IMR-90 (cell line): ENCODE measurements at regions not wholly inside any gene's neighbourhood (a gene's known extent, or its start where the extent isn't known, plus 50 kb on each side); places are given as distances from the start of the nearest gene placed in this dataset.

ENCODE experiments used
- ATAC-seq: fragments of 200-7000 bp; cut with Tn5 transposase; 2 replicates; pipeline ENCODE4 v1.9.1; 2020; ENCODE audit warnings: low read depth, mild to moderate bottlenecking, moderate library complexity
- BruUV-seq: library from RNA; stranded (reverse); fragments of 400-500 nt; replicated peaks from 2 replicates; lab custom pipeline; 2021; lab: Mats Ljungman, UMichigan
- CTCF ChIA-PET: fragments of 300-600 bp; formaldehyde crosslinking; extraction: SDS; loops from one replicate; lab custom pipeline; 2021; ENCODE audit warnings: antibody characterized with exemption; lab: Yijun Ruan, JAX
- POLR2A ChIA-PET: fragments of 300-600 bp; sonication (Branson Sonifier 250); formaldehyde crosslinking; loops from one replicate; lab custom pipeline; 2022; ENCODE audit warnings: antibody characterized with exemption; ENCODE audit not compliant: unreplicated experiment; lab: Charles Lee
- DNase-seq: peaks from one replicate; pipeline ENCODE4 v3.0.0; 2013
- H2AFZ ChIP-seq: replicated peaks from 2 replicates; pipeline ENCODE3; 2013; ENCODE audit warnings: low read length, mild to moderate bottlenecking; ENCODE audit not compliant: poor library complexity
- H2AK5ac ChIP-seq: 2 replicates; pipeline ENCODE4 v1.6.1; 2013; ENCODE audit warnings: low read depth, low read length, inconsistent platforms
- H2AK9ac ChIP-seq: replicated peaks from 2 replicates; pipeline ENCODE3; 2013; ENCODE audit warnings: mild to moderate bottlenecking, low read depth, low read length, moderate library complexity; ENCODE audit not compliant: poor library complexity
- H2BK120ac ChIP-seq: 2 replicates; pipeline ENCODE4 v1.6.1; 2013; ENCODE audit warnings: low read depth, low read length, inconsistent platforms
- H2BK15ac ChIP-seq: 3 replicates; pipeline ENCODE4 v1.6.1; 2013; ENCODE audit warnings: low read depth, low read length, inconsistent platforms
- H2BK20ac ChIP-seq: 2 replicates; pipeline ENCODE4 v1.6.1; 2013; ENCODE audit warnings: low read depth, mild to moderate bottlenecking, inconsistent platforms, low read length, moderate library complexity
- H2BK5ac ChIP-seq: 2 replicates; pipeline ENCODE4 v1.6.1; 2013; ENCODE audit warnings: mild to moderate bottlenecking, low read depth, low read length, inconsistent platforms; ENCODE audit not compliant: poor library complexity, severe bottlenecking
- H3K14ac ChIP-seq: replicated peaks from 2 replicates; pipeline ENCODE4 v1.6.1; 2013; ENCODE audit warnings: low read depth, low read length, inconsistent platforms
- H3K18ac ChIP-seq: 2 replicates; pipeline ENCODE4 v1.6.1; 2013; ENCODE audit warnings: low read depth, low read length, control low read depth
- H3K23ac ChIP-seq: 2 replicates; pipeline ENCODE4 v1.6.1; 2013; ENCODE audit warnings: low read depth, low read length, inconsistent platforms
- H3K27ac ChIP-seq: 2 replicates; pipeline ENCODE4 v1.5.1; 2013; ENCODE audit warnings: mild to moderate bottlenecking, control low read depth, low read length; ENCODE audit not compliant: insufficient read depth
- H3K27me3 ChIP-seq: 2 replicates; pipeline ENCODE4 v1.6.1; 2013; ENCODE audit warnings: low read length; ENCODE audit not compliant: control insufficient read depth, insufficient read depth
- H3K36me3 ChIP-seq: 2 replicates; pipeline ENCODE4 v1.6.1; 2013; ENCODE audit warnings: low read length, mixed read lengths; ENCODE audit not compliant: control insufficient read depth, insufficient read depth
- H3K4ac ChIP-seq: 2 replicates; pipeline ENCODE4 v1.6.1; 2013; ENCODE audit warnings: low read depth, low read length, inconsistent platforms
- H3K4me1 ChIP-seq: 2 replicates; pipeline ENCODE4 v1.6.1; 2013; ENCODE audit warnings: low read length, mixed read lengths; ENCODE audit not compliant: control insufficient read depth, insufficient read depth
- H3K4me2 ChIP-seq: 2 replicates; pipeline ENCODE4 v1.6.1; 2013; ENCODE audit warnings: low read depth, mild to moderate bottlenecking, control low read depth, low read length, moderate library complexity
- H3K4me3 ChIP-seq: 2 replicates; pipeline ENCODE4 v1.5.1; 2013; ENCODE audit warnings: low read depth, mild to moderate bottlenecking, control low read depth, low read length, moderate library complexity; ENCODE audit not compliant: insufficient read depth
- H3K56ac ChIP-seq: 2 replicates; pipeline ENCODE4 v1.6.1; 2013; ENCODE audit warnings: low read length, inconsistent platforms; ENCODE audit not compliant: insufficient read depth; ENCODE audit errors: extremely low read depth
- H3K79me1 ChIP-seq, 2 experiments: 2 replicates each; pipeline ENCODE4 v1.6.1; 2013; ENCODE audit warnings: low read length in 2 of 2, inconsistent platforms in 1 of 2, low read depth in 1 of 2
- H3K9ac ChIP-seq: 2 replicates; pipeline ENCODE4 v1.6.1; 2013; ENCODE audit warnings: low read depth, low read length, control low read depth
- H3K9me1 ChIP-seq: 2 replicates; pipeline ENCODE4 v1.6.1; 2013; ENCODE audit warnings: low read length, inconsistent platforms; ENCODE audit not compliant: insufficient read depth
- H3K9me3 ChIP-seq: 2 replicates; pipeline ENCODE4 v1.6.1; 2013; ENCODE audit warnings: low read length; ENCODE audit not compliant: control insufficient read depth, insufficient read depth
- H4K20me1 ChIP-seq: 2 replicates; pipeline ENCODE4 v1.6.1; 2013; ENCODE audit warnings: low read length, inconsistent platforms; ENCODE audit not compliant: insufficient read depth
- H4K5ac ChIP-seq: 2 replicates; pipeline ENCODE4 v1.6.1; 2013; ENCODE audit warnings: mild to moderate bottlenecking, low read depth, low read length, control low read depth
- H4K8ac ChIP-seq, 2 experiments: 2 replicates each; pipeline ENCODE4 v1.6.1; 2013; ENCODE audit warnings: low read depth in 2 of 2, low read length in 2 of 2, control low read depth in 1 of 2, inconsistent platforms in 1 of 2
- H4K91ac ChIP-seq: 2 replicates; pipeline ENCODE4 v1.6.1; 2013; ENCODE audit warnings: low read depth, low read length, inconsistent platforms; ENCODE audit not compliant: insufficient read depth
- BHLHE40 ChIP-seq: fragments of 150-350 bp; IDR thresholded peaks from 2 replicates; pipeline ENCODE4 v1.6.1; 2016; ENCODE audit warnings: mild to moderate bottlenecking, low read depth, low read length
- CEBPB ChIP-seq: IDR thresholded peaks from 2 replicates; pipeline ENCODE4 v1.6.1; 2012; ENCODE audit warnings: low read depth, low read length, improper control_type of control experiment
- CHD1 ChIP-seq: IDR thresholded peaks from 2 replicates; pipeline ENCODE4 v1.6.1; 2012; ENCODE audit warnings: low read depth, low read length, improper control_type of control experiment
- CTCF ChIP-seq: conservative IDR thresholded peaks from 2 replicates; pipeline ENCODE4 v1.5.1; 2012; ENCODE audit warnings: mild to moderate bottlenecking, low read depth, low read length, improper control_type of control experiment
- ELK1 ChIP-seq: fragments of 150-350 bp; IDR thresholded peaks from 2 replicates; pipeline ENCODE4 v1.6.1; 2016; ENCODE audit warnings: low read depth, mild to moderate bottlenecking, low read length, moderate library complexity, borderline replicate concordance
- FOS ChIP-seq: fragments of 150-350 bp; IDR thresholded peaks from 2 replicates; pipeline ENCODE4 v1.6.1; 2016; ENCODE audit warnings: low read depth, low read length
- MAFK ChIP-seq: IDR thresholded peaks from 2 replicates; pipeline ENCODE4 v1.6.1; 2012; ENCODE audit warnings: low read depth, low read length, improper control_type of control experiment
- MAZ ChIP-seq: IDR thresholded peaks from 2 replicates; pipeline ENCODE4 v1.6.1; 2012; ENCODE audit warnings: low read depth, mild to moderate bottlenecking, low read length, improper control_type of control experiment, moderate library complexity, borderline replicate concordance
- MXI1 ChIP-seq: IDR thresholded peaks from 2 replicates; pipeline ENCODE4 v1.6.1; 2012; ENCODE audit warnings: low read depth, mild to moderate bottlenecking, low read length, moderate library complexity, borderline replicate concordance
- NFE2L2 ChIP-seq: fragments of 150-350 bp; IDR thresholded peaks from 2 replicates; pipeline ENCODE4 v1.6.1; 2016; ENCODE audit warnings: low read depth, mild to moderate bottlenecking, low read length
- POLR2A ChIP-seq: IDR thresholded peaks from 2 replicates; pipeline ENCODE4 v1.6.1; 2012; ENCODE audit warnings: mild to moderate bottlenecking, low read depth, low read length
- RAD21 ChIP-seq: IDR thresholded peaks from 2 replicates; pipeline ENCODE4 v1.6.1; 2012; ENCODE audit warnings: low read length, improper control_type of control experiment
- RCOR1 ChIP-seq: IDR thresholded peaks from 2 replicates; pipeline ENCODE4 v1.6.1; 2012; ENCODE audit warnings: mild to moderate bottlenecking, low read length, improper control_type of control experiment; ENCODE audit not compliant: insufficient replicate concordance
- RFX5 ChIP-seq: IDR thresholded peaks from 2 replicates; pipeline ENCODE4 v1.8.0; 2012; ENCODE audit warnings: low read depth, mild to moderate bottlenecking, low read length, moderate library complexity
- SMC3 ChIP-seq: fragments of 150-350 bp; IDR thresholded peaks from 2 replicates; pipeline ENCODE4 v1.6.1; 2016; ENCODE audit warnings: low read depth, mild to moderate bottlenecking, antibody characterized with exemption, low read length, moderate library complexity
- WGBS, 2 experiments: methylation state at CpG; one replicate each; pipeline versions ENCODE4 v1.1.5 to v1.1.7; 2013; ENCODE audit warnings: missing lambda C conversion rate in 2 of 2; ENCODE audit not compliant: insufficient read length in 1 of 2; ENCODE audit errors: extremely low coverage in 2 of 2; 5-methylcytosine and 5-hydroxymethylcytosine counted together
- dilution Hi-C: fragments of 300-500 bp; cut with HindIII; formaldehyde crosslinking; loops from one replicate; pipeline ENCODE4 v1.14.3; 2018; ENCODE audit warnings: low sequenced_read_pairs; ENCODE audit not compliant: unreplicated experiment
- in situ Hi-C: fragments of 300-500 bp; cut with MboI; formaldehyde crosslinking; loops from 3 replicates; pipeline ENCODE4 v1.14.3; 2019; ENCODE audit warnings: low sequenced_read_pairs, inconsistent platforms, mixed read lengths
- intact Hi-C: fragments of 100-400 bp; cut with micrococcal nuclease; formaldehyde crosslinking; loops from 2 replicates; pipeline ENCODE4 v1.10.0; 2022
- TF ChIP-seq, protein P1 (sequence below): fragments of 150-350 bp; IDR thresholded peaks from 2 replicates; pipeline ENCODE4 v1.6.1; 2017; ENCODE audit warnings: mild to moderate bottlenecking, antibody characterized with exemption, low read length, low read depth

DNA sequence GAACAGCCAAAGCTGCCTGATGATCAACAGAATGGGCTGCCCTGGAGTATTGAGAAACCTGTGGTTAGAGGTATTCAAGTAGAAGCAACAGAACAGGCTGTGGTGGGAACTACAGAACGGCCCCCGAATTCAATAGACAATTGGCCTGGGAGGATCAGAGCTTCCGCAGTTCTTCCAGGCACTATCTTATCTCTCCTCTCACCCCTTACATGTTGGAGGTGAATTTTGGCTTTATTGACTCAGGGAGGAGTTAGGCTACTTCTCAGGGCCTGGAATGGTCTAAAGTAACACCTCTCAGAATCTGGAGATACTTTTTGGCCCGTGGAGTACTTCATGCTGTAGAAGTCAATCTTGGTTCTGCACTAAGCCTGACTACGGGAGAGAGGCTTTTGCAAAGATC, 253.0 kb downstream of the PRDM2 start:
- intact Hi-C loops (no loop called here), dilution Hi-C loops (no loop called here), in situ Hi-C loops (no loop called here)
- H2BK20ac ChIP-seq = no peak overlapping the region
- H2AFZ ChIP-seq = no peak overlapping the region
- DNase-seq (no peak), ATAC-seq (no peak)
- no peak overlapping the region for H3K18ac ChIP-seq
- no peak overlapping the region for H3K23ac ChIP-seq
- ChIA-PET CTCF (no interaction called here), POLR2A (no interaction called here)
- H3K27me3 ChIP-seq = no peaks in the 10 kb centered on the region
- H2BK5ac ChIP-seq = no peak overlapping the region
- H2AK5ac ChIP-seq = no peak overlapping the region
- no peak for TF ChIP-seq MAFK
- TF ChIP-seq FOS = no peak
- TF ChIP-seq RAD21 = no peak
- no peak for TF ChIP-seq POLR2A
- TF ChIP-seq RCOR1 = no peak
- no peak for TF ChIP-seq SMC3
- no peak for TF ChIP-seq CHD1
- no peak for TF ChIP-seq MXI1
- no peak for TF ChIP-seq CTCF
- TF ChIP-seq MAZ = no peak
- TF ChIP-seq NFE2L2 = no peak
- TF ChIP-seq RFX5 = no peak
- no peak for TF ChIP-seq BHLHE40
- no peak for TF ChIP-seq ELK1
- no peak for TF ChIP-seq CEBPB
- TF ChIP-seq, protein P1, sequence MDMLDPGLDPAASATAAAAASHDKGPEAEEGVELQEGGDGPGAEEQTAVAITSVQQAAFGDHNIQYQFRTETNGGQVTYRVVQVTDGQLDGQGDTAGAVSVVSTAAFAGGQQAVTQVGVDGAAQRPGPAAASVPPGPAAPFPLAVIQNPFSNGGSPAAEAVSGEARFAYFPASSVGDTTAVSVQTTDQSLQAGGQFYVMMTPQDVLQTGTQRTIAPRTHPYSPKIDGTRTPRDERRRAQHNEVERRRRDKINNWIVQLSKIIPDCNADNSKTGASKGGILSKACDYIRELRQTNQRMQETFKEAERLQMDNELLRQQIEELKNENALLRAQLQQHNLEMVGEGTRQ = no peak
- H2BK120ac ChIP-seq = no peak overlapping the region
- no peak overlapping the region for H3K4me3 ChIP-seq
- H4K8ac ChIP-seq = no peak overlapping the region
- no peaks in the 10 kb centered on the region for H3K36me3 ChIP-seq
- no peak overlapping the region for H3K4ac ChIP-seq
- H3K9ac ChIP-seq = no peak overlapping the region
- no peak overlapping the region for H4K91ac ChIP-seq
- no peak overlapping the region for H2BK15ac ChIP-seq
- no peaks in the 10 kb centered on the region for H3K79me1 ChIP-seq
- H3K4me2 ChIP-seq = no peak overlapping the region
- no peak overlapping the region for H3K56ac ChIP-seq
- H4K5ac ChIP-seq = no peak overlapping the region
- BruUV-seq = no TSS peak
- no CpG with 5 or more reads among the region's 5 CpGs for WGBS, 2 experiments
- H3K14ac ChIP-seq = no peak overlapping the region
- H3K4me1 ChIP-seq = no peaks in the 10 kb centered on the region
- H4K20me1 ChIP-seq = no peaks in the 10 kb centered on the region
- no peaks in the 10 kb centered on the region for H3K9me1 ChIP-seq
- H3K9me3 ChIP-seq = peaks cover 8% of the 10 kb centered on the region; the same call in 1 of the 2 replicates
- no peak overlapping the region for H2AK9ac ChIP-seq
- H3K27ac ChIP-seq = no peak overlapping the region
